Tongue (tissue), 1 donor: ENCODE measurements at regions not wholly inside any gene's neighbourhood (a gene's known extent, or its start where the extent isn't known, plus 50 kb on each side); places are given as distances from the start of the nearest gene placed in this dataset.

Experiments
- DNase-seq: peaks from one replicate; pipeline ENCODE4 v3.0.0-alpha.2; 2015

GRCh38 chr15:39086641-39087040, 494.2 kb upstream of the THBS1 start:
- DNase-seq: no peak

- no peak for DNase-seq
These were observed 492.7 kb upstream of the THBS1 start for GRCh38 chr15:39088156-39088555.

- DNase-seq: no peak
These were observed 488.5 kb upstream of the THBS1 start for GRCh38 chr15:39092354-39092753.

DNA sequence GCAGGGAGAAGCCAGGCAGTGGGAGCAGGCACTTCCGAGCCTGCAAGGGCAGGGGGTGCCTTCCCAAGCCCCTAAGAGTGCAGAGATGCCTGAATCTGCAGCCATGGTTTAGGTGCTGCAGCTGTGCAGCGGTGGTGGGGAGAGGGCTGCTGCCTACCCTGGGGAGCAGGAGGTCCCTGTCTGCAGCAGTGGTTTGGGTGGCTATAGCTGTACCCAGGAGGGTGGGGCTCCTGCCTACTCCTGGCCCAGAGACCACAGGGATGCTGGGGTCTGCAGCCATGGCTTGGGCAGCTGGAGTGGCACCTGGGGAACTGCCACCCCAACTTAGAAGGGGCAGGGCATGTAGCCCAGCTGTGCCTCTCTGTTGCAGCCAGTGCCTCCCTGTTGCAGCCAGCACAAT, 488.1 kb upstream of the THBS1 start:
- DNase-seq: no peak

DNA sequence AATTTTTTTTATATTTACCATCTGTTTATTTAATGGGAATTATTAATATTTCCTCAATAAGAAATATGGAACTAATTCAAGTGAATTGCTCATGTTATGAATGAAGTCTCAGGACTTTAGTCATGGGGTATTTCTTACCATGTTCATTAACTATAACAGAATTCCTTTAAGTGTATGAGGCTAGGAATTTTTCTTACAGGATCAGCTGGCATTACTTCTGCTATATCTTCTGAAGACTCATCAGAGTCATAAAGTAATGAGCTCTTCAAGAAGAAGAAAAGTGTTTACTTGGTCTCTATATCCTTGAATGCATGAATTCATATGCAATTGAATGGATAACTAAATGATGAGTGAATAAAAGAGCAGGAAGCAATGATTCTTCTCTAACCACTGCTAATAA, 486.8 kb upstream of the THBS1 start:
- no peak for DNase-seq

GRCh38 chr15:39095218-39095879, 485.5 kb upstream of the THBS1 start:
- DNase-seq: peak; percentile 67

GRCh38 chr15:39096608-39097205, 484.2 kb upstream of the THBS1 start:
- DNase-seq: no peak

DNA sequence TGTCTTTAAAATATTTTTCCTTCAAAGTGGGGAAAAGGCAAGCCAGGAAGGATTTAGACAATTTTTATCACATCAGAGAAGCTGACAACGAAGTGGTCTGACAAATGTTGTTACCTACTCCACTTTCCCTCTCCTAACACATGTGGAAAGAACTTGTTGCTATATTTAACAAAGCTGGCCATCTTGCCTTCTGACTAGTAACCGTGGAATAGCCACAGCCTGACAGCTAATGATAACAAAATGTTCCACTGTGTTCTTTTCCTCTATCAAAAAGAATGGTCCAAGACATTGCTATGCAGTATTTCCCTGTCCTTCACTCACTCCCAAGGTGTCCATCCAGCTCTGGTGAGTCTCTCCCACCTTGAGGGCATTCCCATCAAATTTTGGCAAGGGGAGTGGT, 481.4 kb upstream of the THBS1 start:
- DNase-seq: no peak

DNA sequence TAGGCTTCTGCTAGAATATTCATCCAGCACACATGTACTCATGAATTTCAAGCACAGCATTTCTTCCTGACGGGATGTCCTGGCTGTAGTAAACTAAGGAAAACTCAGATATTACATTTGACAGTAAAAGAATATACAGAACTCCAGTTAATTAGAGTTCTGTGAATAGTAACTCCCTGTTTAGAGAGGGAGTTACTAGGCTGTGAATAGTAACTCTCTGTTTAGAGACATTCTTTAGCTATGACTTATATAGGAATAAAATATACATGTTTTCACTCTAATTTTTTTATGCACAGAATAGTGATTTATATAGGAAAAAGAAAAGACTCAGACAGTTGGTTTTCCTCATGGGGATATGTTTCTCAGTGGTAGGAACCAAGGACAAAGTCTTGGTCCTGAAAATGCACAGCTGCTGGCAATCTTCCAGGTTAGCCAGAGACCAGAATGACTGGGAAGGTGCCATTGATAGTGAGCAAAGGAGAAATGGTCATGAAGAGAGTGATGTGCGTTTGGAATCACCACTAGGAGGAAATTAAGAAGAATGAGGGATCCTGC, 480.7 kb upstream of the THBS1 start:
- DNase-seq: no peak

DNA sequence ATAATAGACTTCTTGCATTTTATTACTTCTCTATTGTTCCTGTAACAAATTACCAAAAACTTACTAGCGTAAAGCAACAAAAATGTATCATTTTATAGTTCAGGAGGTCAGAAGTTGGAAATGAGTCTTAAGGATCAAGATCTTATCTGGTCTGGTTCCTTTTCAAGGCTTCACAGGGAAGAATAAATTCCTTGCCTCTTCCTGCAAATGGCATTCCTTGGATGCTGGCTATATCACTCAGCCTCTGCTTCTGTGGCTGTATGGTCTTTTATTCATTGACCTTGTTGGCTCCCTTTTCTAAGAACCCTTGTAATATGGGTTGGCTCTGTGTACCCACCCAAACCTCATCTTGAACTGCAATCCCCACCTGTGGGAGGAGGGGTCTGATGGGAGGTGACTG, 478.4 kb upstream of the THBS1 start:
- DNase-seq: no peak

DNA sequence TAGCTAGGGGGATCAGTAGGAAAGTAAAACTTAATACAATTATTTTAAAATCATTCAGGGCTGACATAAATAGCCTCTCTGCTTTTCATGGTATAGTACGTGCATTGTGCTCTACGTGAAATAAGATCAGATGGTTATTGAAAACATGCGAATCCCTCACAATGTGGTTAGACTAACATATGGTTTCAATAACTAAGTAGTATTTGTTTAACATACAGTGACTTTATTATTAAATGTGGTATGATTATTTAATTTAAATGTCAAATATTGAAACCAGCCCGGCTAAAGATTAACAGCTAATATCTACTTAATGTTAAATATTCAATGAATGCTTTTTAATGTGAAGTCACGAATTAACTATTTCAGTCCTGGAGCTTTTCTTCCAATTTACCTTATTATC, 473.9 kb upstream of the THBS1 start:
- DNase-seq: no peak

GRCh38 chr15:39108021-39108420, 472.9 kb upstream of the THBS1 start:
- DNase-seq: no peak

GRCh38 chr15:39110336-39110735, 470.5 kb upstream of the THBS1 start:
- DNase-seq: no peak

DNA sequence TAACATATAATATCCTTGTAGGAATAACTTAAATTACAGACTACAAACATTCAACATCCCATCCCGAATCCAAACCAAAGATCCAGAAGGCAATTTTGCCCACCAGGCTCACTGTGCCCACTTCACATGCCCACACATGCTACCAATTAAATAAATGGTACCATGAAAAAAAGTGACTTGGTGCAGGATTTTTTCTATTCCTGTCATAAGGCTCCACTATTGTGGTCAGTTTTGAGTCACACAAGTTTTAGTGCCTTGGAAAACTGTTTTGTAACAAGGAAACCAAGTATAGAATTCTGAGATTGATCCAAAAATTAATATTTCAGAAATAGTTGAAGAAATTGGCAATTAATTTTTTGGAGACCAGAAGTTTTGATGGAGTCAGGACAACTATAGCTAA, 470.1 kb upstream of the THBS1 start:
- no peak for DNase-seq

- DNase-seq: no peak
These were observed 467.1 kb upstream of the THBS1 start for GRCh38 chr15:39113741-39114140.

DNA sequence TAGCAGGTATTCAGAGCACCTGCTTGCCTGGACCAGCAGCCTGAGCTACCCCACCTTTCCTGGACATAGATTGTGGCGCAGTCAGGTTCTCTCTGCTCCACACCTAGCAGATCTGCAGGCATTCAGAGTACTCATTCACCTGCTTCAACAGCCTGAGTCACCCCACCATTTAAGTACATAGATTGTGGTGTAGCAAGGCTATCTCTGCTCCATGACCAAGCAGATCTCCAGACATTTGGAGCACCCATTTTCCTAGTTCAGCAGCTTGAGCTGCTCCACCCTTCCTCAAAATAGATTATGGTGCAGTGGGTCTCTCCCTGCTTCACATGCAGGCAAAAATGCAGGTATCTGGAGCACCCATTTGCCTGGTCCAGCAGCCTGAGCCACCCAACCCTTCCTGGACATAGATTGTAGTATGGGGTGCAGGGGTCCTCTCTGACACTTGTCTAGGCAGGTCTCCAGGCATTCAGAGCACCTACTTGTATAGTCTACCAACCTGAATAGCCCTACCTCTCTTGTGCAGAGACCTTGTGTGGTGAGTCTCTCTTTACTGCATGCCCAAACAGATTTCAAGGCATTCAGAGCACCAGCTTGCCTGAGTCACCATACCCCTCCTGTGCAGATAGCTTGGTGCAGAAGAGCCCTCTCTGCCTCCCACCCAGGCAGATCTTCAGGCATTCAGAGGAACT, 466.0 kb upstream of the THBS1 start:
- no peak for DNase-seq

GRCh38 chr15:39115379-39116057, 465.4 kb upstream of the THBS1 start:
- DNase-seq: no peak

DNA sequence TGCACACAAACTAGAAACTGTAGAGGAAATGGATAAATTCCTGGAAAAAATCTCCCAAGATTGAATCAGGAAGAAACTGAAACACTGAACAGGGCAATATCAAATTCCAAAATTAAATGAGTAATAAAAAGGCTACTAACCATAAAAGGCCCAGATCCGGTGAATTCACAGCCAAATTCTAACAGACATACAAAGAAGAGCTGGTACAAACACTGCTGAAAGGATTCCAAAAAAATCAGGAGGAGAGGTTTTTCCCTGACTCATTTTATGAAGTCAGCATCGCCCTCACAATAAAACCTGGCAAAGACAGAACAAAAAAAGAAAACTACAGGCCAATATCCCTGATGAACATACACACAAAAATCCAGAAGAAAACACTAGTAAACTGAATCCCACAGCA, 462.4 kb upstream of the THBS1 start:
- DNase-seq: no peak

GRCh38 chr15:39124155-39124552, 456.7 kb upstream of the THBS1 start:
- no peak for DNase-seq

- DNase-seq: peak; percentile 73
These were observed 456.2 kb upstream of the THBS1 start for GRCh38 chr15:39124553-39125171.

- DNase-seq: no peak
These were observed 455.7 kb upstream of the THBS1 start for GRCh38 chr15:39125226-39125625.

DNA sequence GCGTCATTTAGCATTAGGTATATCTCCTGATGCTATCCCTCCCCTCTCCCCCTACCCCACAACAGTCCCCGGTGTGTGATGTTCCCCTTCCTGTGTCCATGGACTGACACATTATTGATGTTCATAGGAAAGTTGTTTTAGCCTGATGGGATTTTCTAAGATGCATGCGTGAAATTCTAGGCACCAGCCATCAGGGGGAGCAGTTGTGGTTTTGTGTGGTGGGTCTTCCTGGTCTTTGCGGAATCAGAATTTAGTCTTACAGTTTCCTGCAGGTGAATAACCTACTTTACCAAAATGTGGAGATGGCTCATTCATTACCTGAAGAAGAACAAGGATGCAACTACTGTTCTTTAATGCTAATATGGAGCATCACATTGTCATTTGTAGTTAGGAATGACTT, 455.0 kb upstream of the THBS1 start:
- peak; percentile 48 for DNase-seq
